Astrocyte (in vitro differentiated cells and primary cell): ENCODE measurements at regions not wholly inside any gene's neighbourhood (a gene's known extent, or its start where the extent isn't known, plus 50 kb on each side); places are given as distances from the start of the nearest gene placed in this dataset.

Experiments
- DNase-seq: peaks from one replicate; pipeline ENCODE4 v3.0.0-alpha.2; 2010; ENCODE audit warnings: low read depth
- FAIRE-seq: peaks from 2 replicates; lab custom pipeline; 2011; peaks lifted over from hg19 to GRCh38; lab: Jason Lieb, UNC
- H2AFZ ChIP-seq: 2 replicates; pipeline ENCODE4 v1.6.0; 2012; ENCODE audit warnings: low read depth, low read length, inconsistent platforms
- H3K27ac ChIP-seq: 2 replicates; pipeline ENCODE4 v1.5.1; 2011; ENCODE audit warnings: low read depth, low read length, inconsistent platforms
- H3K27me3 ChIP-seq: 2 replicates; pipeline ENCODE4 v1.6.0; 2011; ENCODE audit warnings: low read length, inconsistent platforms; ENCODE audit not compliant: insufficient read depth
- H3K36me3 ChIP-seq: 2 replicates; pipeline ENCODE4 v1.5.1; 2011; ENCODE audit warnings: low read length, inconsistent platforms; ENCODE audit not compliant: insufficient read depth
- H3K4me1 ChIP-seq: 2 replicates; pipeline ENCODE4 v1.5.1; 2011; ENCODE audit warnings: low read length, inconsistent platforms; ENCODE audit not compliant: insufficient read depth
- H3K4me2 ChIP-seq: 2 replicates; pipeline ENCODE4 v1.6.0; 2012; ENCODE audit warnings: low read length, inconsistent platforms
- H3K4me3 ChIP-seq: 2 replicates; pipeline ENCODE4 v1.5.1; 2011; ENCODE audit warnings: low read depth, mild to moderate bottlenecking, low read length, inconsistent platforms; ENCODE audit not compliant: insufficient read depth
- H3K79me2 ChIP-seq: 2 replicates; pipeline ENCODE4 v1.6.0; 2012; ENCODE audit warnings: mild to moderate bottlenecking, low read length, inconsistent platforms; ENCODE audit not compliant: insufficient read depth
- H3K9ac ChIP-seq: 2 replicates; pipeline ENCODE4 v1.6.0; 2012; ENCODE audit warnings: mild to moderate bottlenecking, low read length, inconsistent platforms
- H3K9me3 ChIP-seq: 2 replicates; pipeline ENCODE4 v1.5.1; 2012; ENCODE audit warnings: low read depth, mild to moderate bottlenecking, low read length, inconsistent platforms; ENCODE audit not compliant: insufficient read depth
- H4K20me1 ChIP-seq: 2 replicates; pipeline ENCODE4 v1.6.0; 2012; ENCODE audit warnings: low read length, inconsistent platforms; ENCODE audit not compliant: insufficient read depth
- H3K27ac Mint-ChIP-seq: one replicate; pipeline ENCODE4 v1.8.0; 2021; ENCODE audit warnings: mild to moderate bottlenecking, mixed read lengths; ENCODE audit not compliant: unreplicated experiment
- H3K27me3 Mint-ChIP-seq: one replicate; pipeline ENCODE4 v1.8.0; 2021; ENCODE audit warnings: low read depth, mixed read lengths; ENCODE audit not compliant: unreplicated experiment
- H3K36me3 Mint-ChIP-seq: one replicate; pipeline ENCODE4 v1.8.0; 2021; ENCODE audit warnings: low read depth, mixed read lengths; ENCODE audit not compliant: unreplicated experiment
- H3K4me1 Mint-ChIP-seq: one replicate; pipeline ENCODE4 v1.8.0; 2021; ENCODE audit warnings: low read depth, mixed read lengths; ENCODE audit not compliant: unreplicated experiment
- H3K4me3 Mint-ChIP-seq: one replicate; pipeline ENCODE4 v1.8.0; 2021; ENCODE audit warnings: mild to moderate bottlenecking, moderate library complexity, mixed read lengths; ENCODE audit not compliant: unreplicated experiment
- H3K9me3 Mint-ChIP-seq: one replicate; pipeline ENCODE4 v1.8.0; 2021; ENCODE audit warnings: mild to moderate bottlenecking, mixed read lengths; ENCODE audit not compliant: unreplicated experiment
- EZH2 ChIP-seq: IDR thresholded peaks from 2 replicates; pipeline ENCODE4 v1.6.1; 2012; ENCODE audit warnings: mild to moderate bottlenecking, low read length, inconsistent platforms; ENCODE audit not compliant: insufficient read depth
- TF ChIP-seq, protein P1 (sequence below): IDR thresholded peaks from 2 replicates; pipeline ENCODE4 v1.5.1; 2011; ENCODE audit warnings: low read depth, mild to moderate bottlenecking, inconsistent platforms, low read length, moderate library complexity; ENCODE audit not compliant: insufficient read depth

GRCh38 chr21:35511696-35512162 lies 462.6 kb upstream of the RUNX1 start:
- Histone ChIP-seq H2AFZ (no peak overlapping the region), H3K9ac (peak overlapping the region; percentile 34), H3K4me2 (peak overlapping the region; percentile 37), H3K9me3 (no peaks in the 10 kb centered on the region), H3K36me3 (no peaks in the 10 kb centered on the region), H3K27ac (peak overlapping the region; percentile 61), H3K4me3 (no peak overlapping the region), H3K4me1 (peaks cover 12% of the 10 kb centered on the region), H3K27me3 (no peaks in the 10 kb centered on the region), H4K20me1 (no peaks in the 10 kb centered on the region), H3K79me2 (no peaks in the 10 kb centered on the region)
- Mint-ChIP-seq H3K27me3 (no peaks in the 10 kb centered on the region), H3K4me3 (no peak overlapping the region), H3K36me3 (no peaks in the 10 kb centered on the region), H3K27ac (peak overlapping the region; percentile 75), H3K9me3 (peaks cover 1% of the 10 kb centered on the region), H3K4me1 (peaks cover 38% of the 10 kb centered on the region)
- FAIRE-seq (no peak), DNase-seq (peak; percentile 58)
- no peak for TF ChIP-seq EZH2
- TF ChIP-seq, protein P1, sequence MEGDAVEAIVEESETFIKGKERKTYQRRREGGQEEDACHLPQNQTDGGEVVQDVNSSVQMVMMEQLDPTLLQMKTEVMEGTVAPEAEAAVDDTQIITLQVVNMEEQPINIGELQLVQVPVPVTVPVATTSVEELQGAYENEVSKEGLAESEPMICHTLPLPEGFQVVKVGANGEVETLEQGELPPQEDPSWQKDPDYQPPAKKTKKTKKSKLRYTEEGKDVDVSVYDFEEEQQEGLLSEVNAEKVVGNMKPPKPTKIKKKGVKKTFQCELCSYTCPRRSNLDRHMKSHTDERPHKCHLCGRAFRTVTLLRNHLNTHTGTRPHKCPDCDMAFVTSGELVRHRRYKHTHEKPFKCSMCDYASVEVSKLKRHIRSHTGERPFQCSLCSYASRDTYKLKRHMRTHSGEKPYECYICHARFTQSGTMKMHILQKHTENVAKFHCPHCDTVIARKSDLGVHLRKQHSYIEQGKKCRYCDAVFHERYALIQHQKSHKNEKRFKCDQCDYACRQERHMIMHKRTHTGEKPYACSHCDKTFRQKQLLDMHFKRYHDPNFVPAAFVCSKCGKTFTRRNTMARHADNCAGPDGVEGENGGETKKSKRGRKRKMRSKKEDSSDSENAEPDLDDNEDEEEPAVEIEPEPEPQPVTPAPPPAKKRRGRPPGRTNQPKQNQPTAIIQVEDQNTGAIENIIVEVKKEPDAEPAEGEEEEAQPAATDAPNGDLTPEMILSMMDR = no peak

DNA sequence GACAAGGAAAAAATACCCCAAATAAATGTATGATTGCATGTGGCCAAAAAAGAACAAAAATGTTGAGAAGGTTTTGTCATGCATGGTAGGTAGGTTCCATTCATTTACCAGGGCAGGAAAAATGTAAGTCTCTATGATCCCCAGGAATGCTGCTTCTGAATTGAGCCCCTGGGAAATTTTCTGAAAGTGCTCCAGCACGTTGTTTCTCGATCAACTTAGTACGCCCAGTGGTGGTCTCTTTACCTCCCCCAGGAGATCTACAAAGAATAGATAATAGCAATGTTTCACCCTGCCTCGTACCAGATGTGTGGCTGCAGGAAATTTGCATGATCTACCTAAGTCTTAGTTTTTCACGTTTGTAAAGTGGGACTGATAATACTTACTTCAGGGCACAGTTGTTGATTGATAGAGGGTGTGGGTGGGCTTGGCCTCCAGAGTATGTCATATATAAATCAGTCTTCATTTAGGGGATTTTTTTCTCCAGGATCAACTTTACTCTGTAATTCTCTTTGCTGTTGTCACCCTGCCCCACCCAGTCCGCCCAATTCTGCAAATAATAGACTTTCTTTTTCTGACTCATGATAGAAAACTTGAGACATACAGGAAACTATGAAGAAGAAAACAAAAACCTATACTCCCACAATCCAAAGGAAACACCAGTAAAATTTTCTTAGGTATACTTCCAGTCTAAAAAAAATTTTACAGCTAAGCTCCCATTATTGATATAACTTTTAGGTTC lies 462.0 kb upstream of the RUNX1 start:
- Mint-ChIP-seq H3K4me1 (peaks cover 42% of the 10 kb centered on the region), H3K9me3 (peaks cover 1% of the 10 kb centered on the region), H3K4me3 (no peak overlapping the region), H3K27me3 (no peaks in the 10 kb centered on the region), H3K27ac (peak overlapping the region; percentile 75), H3K36me3 (no peaks in the 10 kb centered on the region)
- Histone ChIP-seq H3K4me3 (no peak overlapping the region), H3K36me3 (no peaks in the 10 kb centered on the region), H3K4me2 (peak overlapping the region; percentile 37), H3K79me2 (no peaks in the 10 kb centered on the region), H3K4me1 (peaks cover 12% of the 10 kb centered on the region), H3K9me3 (no peaks in the 10 kb centered on the region), H4K20me1 (no peaks in the 10 kb centered on the region), H2AFZ (peak overlapping the region; percentile 6), H3K27me3 (no peaks in the 10 kb centered on the region), H3K9ac (peak overlapping the region; percentile 34), H3K27ac (peak overlapping the region; percentile 61)
- DNase-seq (peak; percentile 30), FAIRE-seq (no peak)
- no peak for TF ChIP-seq EZH2
- TF ChIP-seq, protein P1 = no peak

GRCh38 chr21:35510294-35510693 lies 461.2 kb upstream of the RUNX1 start:
- TF ChIP-seq EZH2 = no peak
- TF ChIP-seq, protein P1 = no peak
- DNase-seq (no peak), FAIRE-seq (no peak)
- Mint-ChIP-seq H3K27me3 (no peaks in the 10 kb centered on the region), H3K4me3 (no peak overlapping the region), H3K36me3 (no peaks in the 10 kb centered on the region), H3K9me3 (no peaks in the 10 kb centered on the region), H3K4me1 (peaks cover 42% of the 10 kb centered on the region), H3K27ac (no peak overlapping the region)
- no peaks in the 10 kb centered on the region for H3K36me3 ChIP-seq
- H2AFZ ChIP-seq = no peak overlapping the region
- H3K79me2 ChIP-seq = no peaks in the 10 kb centered on the region
- H4K20me1 ChIP-seq = no peaks in the 10 kb centered on the region
- H3K4me3 ChIP-seq = no peak overlapping the region
- H3K27me3 ChIP-seq = no peaks in the 10 kb centered on the region
- no peak overlapping the region for H3K9ac ChIP-seq
- H3K4me2 ChIP-seq = no peak overlapping the region
- peaks cover 12% of the 10 kb centered on the region for H3K4me1 ChIP-seq
- no peaks in the 10 kb centered on the region for H3K9me3 ChIP-seq
- H3K27ac ChIP-seq = no peak overlapping the region
